Midbrain (tissue), 1 donor: ENCODE measurements at regions not wholly inside any gene's neighbourhood (a gene's known extent, or its start where the extent isn't known, plus 50 kb on each side); places are given as distances from the start of the nearest gene placed in this dataset.
"Not testable (repeated sequence)": the region's sequence is repeated elsewhere in the genome, so short reads cannot be mapped to it uniquely, and the experiment has no call there.

ENCODE experiments used
- DNase-seq: peaks from one replicate; lab custom pipeline; 2025; lab: John Stamatoyannopoulos, UW

GRCh38 chr2:65605058-65605742 lies 172.8 kb upstream of the SPRED2 start:
- DNase-seq = no peak

GRCh38 chr2:65604246-65604645 lies 171.8 kb upstream of the SPRED2 start:
- DNase-seq = no peak

- DNase-seq = no peak
These were observed 170.3 kb upstream of the SPRED2 start for GRCh38 chr2:65602603-65603235.

GRCh38 chr2:65600871-65601270 lies 168.5 kb upstream of the SPRED2 start:
- DNase-seq = not testable (repeated sequence)

- DNase-seq = not testable (repeated sequence)
These were observed 168.0 kb upstream of the SPRED2 start for GRCh38 chr2:65600351-65600750.

- no peak for DNase-seq
These were observed 167.3 kb upstream of the SPRED2 start for GRCh38 chr2:65599693-65600092.

- DNase-seq = no peak
These were observed 166.6 kb upstream of the SPRED2 start for GRCh38 chr2:65598996-65599395.

- DNase-seq = no peak
These were observed 165.9 kb upstream of the SPRED2 start for GRCh38 chr2:65598264-65598663.

GRCh38 chr2:65595630-65596029 lies 163.2 kb upstream of the SPRED2 start:
- no peak for DNase-seq

GRCh38 chr2:65594150-65594549 lies 161.8 kb upstream of the SPRED2 start:
- no peak for DNase-seq

- no peak for DNase-seq
These were observed 157.3 kb upstream of the SPRED2 start for GRCh38 chr2:65589667-65590066.

GRCh38 chr2:65587779-65588178 lies 155.4 kb upstream of the SPRED2 start:
- DNase-seq = no peak

GRCh38 chr2:65586516-65586915 lies 154.1 kb upstream of the SPRED2 start:
- no peak for DNase-seq

- no peak for DNase-seq
These were observed 150.7 kb upstream of the SPRED2 start for GRCh38 chr2:65583061-65583460.

GRCh38 chr2:65582364-65582763 lies 150.0 kb upstream of the SPRED2 start:
- no peak for DNase-seq

- no peak for DNase-seq
These were observed 148.4 kb upstream of the SPRED2 start for GRCh38 chr2:65580824-65581223.

- DNase-seq = no peak
These were observed 147.3 kb upstream of the SPRED2 start for GRCh38 chr2:65579506-65580235.

- DNase-seq = no peak
These were observed 145.3 kb upstream of the SPRED2 start for GRCh38 chr2:65577654-65578053.

GRCh38 chr2:65576861-65577601 lies 144.6 kb upstream of the SPRED2 start:
- no peak for DNase-seq

GRCh38 chr2:65576278-65576677 lies 143.9 kb upstream of the SPRED2 start:
- DNase-seq = no peak

GRCh38 chr2:65574993-65575392 lies 142.6 kb upstream of the SPRED2 start:
- DNase-seq = no peak

- not testable (repeated sequence) for DNase-seq
These were observed 136.4 kb upstream of the SPRED2 start for GRCh38 chr2:65568656-65569440.
